Osteocyte (in vitro differentiated cells): ENCODE measurements at regions not wholly inside any gene's neighbourhood (a gene's known extent, or its start where the extent isn't known, plus 50 kb on each side); places are given as distances from the start of the nearest gene placed in this dataset.
A peak's percentile ranks its signal among the peaks of the same experiment; 100 is the strongest.

ENCODE experiments used
- DNase-seq: peaks from one replicate; pipeline ENCODE4 v3.0.0; 2021; ENCODE audit warnings: mixed read lengths; ENCODE audit not compliant: unreplicated experiment; ENCODE audit errors: extremely low spot score
- H3K27ac Mint-ChIP-seq: one replicate; pipeline ENCODE4 v1.8.0; 2021; ENCODE audit warnings: mild to moderate bottlenecking, mixed read lengths; ENCODE audit not compliant: unreplicated experiment
- H3K27me3 Mint-ChIP-seq: one replicate; pipeline ENCODE4 v1.8.0; 2021; ENCODE audit warnings: mixed read lengths; ENCODE audit not compliant: unreplicated experiment
- H3K36me3 Mint-ChIP-seq: one replicate; pipeline ENCODE4 v1.8.0; 2021; ENCODE audit warnings: mixed read lengths; ENCODE audit not compliant: unreplicated experiment
- H3K4me1 Mint-ChIP-seq: one replicate; pipeline ENCODE4 v1.8.0; 2021; ENCODE audit warnings: mixed read lengths; ENCODE audit not compliant: unreplicated experiment
- H3K4me3 Mint-ChIP-seq: one replicate; pipeline ENCODE4 v1.8.0; 2021; ENCODE audit warnings: mild to moderate bottlenecking, moderate library complexity, mixed read lengths; ENCODE audit not compliant: unreplicated experiment
- H3K9me3 Mint-ChIP-seq: one replicate; pipeline ENCODE4 v1.8.0; 2021; ENCODE audit warnings: mixed read lengths; ENCODE audit not compliant: unreplicated experiment
- TF ChIP-seq, protein P1 (sequence below): fragments of 200-600 bp; sonication (generic); IDR thresholded peaks from 2 replicates; pipeline ENCODE4 v1.5.0; 2021; ENCODE audit warnings: antibody characterized with exemption, mild to moderate bottlenecking, moderate library complexity

DNA sequence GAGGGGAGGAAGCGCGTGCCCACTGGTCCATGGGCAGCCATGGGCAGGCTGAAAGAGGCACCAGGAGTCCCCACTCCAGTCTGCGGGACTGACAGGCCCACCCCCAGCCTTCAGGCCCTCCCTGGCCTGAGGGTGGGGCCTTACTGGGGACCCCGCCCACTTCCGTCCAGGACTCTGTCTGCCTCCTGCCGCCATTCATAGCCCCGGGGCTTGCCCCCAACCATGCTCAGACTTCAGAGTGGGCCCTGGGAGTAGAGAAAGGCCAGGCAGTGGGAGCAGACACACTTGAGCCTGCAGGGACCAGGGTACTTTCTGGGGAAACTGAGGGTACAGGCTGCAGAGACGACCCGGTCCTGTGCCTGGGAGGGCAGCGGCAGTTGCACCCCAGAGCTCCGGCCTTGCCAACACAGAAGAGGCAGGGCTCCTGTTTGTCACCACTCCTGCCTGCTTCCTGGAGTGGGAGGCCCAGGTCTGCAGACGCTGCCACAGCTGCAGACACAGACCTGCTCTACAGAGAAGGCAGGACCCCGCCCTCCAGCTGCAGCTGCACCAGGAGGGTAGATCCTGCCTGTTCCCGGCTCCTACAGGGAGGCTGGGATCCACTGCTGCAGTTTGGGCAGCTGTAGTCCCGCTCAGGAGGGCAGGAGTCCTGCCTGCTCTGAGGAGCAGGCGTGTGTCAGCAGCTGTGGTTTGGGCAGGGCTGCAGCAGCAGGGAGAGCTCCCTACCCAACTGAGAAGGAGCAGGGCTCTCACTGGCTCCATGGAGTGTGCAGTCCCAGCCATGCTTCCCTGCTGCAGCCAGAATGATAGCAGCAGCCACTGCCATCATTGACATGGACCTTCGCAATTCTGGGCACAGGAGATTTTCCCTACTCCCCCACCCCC is 387.9 kb upstream of the ANO3 start:
- Mint-ChIP-seq H3K4me1 (no peaks in the 10 kb centered on the region), H3K27me3 (peaks cover 6% of the 10 kb centered on the region), H3K36me3 (no peaks in the 10 kb centered on the region), H3K27ac (no peak overlapping the region), H3K9me3 (no peaks in the 10 kb centered on the region), H3K4me3 (no peak overlapping the region)
- TF ChIP-seq, protein P1, sequence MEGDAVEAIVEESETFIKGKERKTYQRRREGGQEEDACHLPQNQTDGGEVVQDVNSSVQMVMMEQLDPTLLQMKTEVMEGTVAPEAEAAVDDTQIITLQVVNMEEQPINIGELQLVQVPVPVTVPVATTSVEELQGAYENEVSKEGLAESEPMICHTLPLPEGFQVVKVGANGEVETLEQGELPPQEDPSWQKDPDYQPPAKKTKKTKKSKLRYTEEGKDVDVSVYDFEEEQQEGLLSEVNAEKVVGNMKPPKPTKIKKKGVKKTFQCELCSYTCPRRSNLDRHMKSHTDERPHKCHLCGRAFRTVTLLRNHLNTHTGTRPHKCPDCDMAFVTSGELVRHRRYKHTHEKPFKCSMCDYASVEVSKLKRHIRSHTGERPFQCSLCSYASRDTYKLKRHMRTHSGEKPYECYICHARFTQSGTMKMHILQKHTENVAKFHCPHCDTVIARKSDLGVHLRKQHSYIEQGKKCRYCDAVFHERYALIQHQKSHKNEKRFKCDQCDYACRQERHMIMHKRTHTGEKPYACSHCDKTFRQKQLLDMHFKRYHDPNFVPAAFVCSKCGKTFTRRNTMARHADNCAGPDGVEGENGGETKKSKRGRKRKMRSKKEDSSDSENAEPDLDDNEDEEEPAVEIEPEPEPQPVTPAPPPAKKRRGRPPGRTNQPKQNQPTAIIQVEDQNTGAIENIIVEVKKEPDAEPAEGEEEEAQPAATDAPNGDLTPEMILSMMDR: no peak
- DNase-seq: no peak

DNA sequence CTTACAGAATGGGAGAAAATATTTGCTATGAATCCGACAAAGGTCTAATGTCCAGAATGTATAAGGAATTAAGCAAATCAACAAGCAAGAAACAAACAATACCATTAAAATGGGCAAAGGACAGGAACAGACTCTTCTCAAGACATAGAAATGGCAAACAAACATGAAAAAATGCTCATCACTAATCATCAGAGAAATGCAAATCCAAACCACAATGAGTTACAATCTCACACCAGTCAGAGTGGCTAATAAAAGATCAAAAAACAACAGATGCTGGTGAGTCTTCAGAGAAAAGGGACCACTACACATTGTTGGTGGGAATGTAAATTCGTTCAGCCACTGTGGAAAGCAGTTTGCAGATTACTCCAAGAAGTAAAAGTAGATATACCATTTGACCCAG is 382.0 kb upstream of the ANO3 start:
- H3K27me3 Mint-ChIP-seq: peaks cover 6% of the 10 kb centered on the region
- H3K4me3 Mint-ChIP-seq: no peak overlapping the region
- H3K4me1 Mint-ChIP-seq: no peaks in the 10 kb centered on the region
- TF ChIP-seq, protein P1: no peak
- H3K9me3 Mint-ChIP-seq: peaks cover 4% of the 10 kb centered on the region
- H3K36me3 Mint-ChIP-seq: no peaks in the 10 kb centered on the region
- H3K27ac Mint-ChIP-seq: no peak overlapping the region
- DNase-seq: no peak

DNA sequence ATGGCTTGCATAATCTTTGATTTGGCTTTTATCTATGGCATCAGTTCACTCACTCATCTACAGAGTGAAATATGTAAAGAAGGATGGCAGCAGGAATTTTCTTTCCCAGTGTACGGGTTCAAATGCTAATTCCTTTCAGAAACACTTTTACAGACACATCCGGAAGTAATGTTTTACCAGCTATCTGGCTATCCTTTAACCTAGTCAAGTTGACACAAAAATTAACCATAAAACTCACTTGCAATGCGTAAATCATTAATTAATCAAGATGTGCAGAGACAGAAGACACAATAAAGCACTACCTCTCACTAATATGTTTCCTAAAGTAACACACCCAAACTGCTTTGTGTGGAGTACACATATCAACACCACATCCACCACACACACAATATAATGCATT is 378.9 kb upstream of the ANO3 start:
- H3K9me3 Mint-ChIP-seq: peaks cover 4% of the 10 kb centered on the region
- H3K27ac Mint-ChIP-seq: no peak overlapping the region
- H3K4me3 Mint-ChIP-seq: no peak overlapping the region
- H3K4me1 Mint-ChIP-seq: no peaks in the 10 kb centered on the region
- peaks cover 7% of the 10 kb centered on the region for H3K27me3 Mint-ChIP-seq
- DNase-seq: no peak
- H3K36me3 Mint-ChIP-seq: no peaks in the 10 kb centered on the region
- TF ChIP-seq, protein P1: no peak

DNA sequence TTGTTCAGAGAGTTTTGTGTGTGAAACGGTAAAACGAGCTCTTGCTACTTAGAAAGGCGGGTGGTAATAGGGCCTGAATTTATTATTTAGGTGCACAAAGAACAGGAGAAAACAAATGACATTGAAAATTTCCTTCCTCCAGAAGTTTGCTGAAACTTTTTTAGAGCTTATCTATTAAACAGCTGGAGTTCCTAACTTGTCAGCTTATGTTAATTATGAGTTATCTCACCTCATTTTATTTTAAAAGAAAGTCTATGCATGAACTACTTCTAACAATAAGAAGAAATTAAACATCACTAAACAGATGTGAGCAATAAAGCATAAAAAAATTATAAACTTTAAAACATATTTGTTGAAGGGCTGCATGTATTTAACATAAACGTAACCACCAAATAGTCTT is 373.9 kb upstream of the ANO3 start:
- TF ChIP-seq, protein P1: no peak
- H3K36me3 Mint-ChIP-seq: no peaks in the 10 kb centered on the region
- peaks cover 5% of the 10 kb centered on the region for H3K27me3 Mint-ChIP-seq
- H3K9me3 Mint-ChIP-seq: no peaks in the 10 kb centered on the region
- H3K4me3 Mint-ChIP-seq: no peak overlapping the region
- no peaks in the 10 kb centered on the region for H3K4me1 Mint-ChIP-seq
- DNase-seq: no peak
- H3K27ac Mint-ChIP-seq: no peak overlapping the region

DNA sequence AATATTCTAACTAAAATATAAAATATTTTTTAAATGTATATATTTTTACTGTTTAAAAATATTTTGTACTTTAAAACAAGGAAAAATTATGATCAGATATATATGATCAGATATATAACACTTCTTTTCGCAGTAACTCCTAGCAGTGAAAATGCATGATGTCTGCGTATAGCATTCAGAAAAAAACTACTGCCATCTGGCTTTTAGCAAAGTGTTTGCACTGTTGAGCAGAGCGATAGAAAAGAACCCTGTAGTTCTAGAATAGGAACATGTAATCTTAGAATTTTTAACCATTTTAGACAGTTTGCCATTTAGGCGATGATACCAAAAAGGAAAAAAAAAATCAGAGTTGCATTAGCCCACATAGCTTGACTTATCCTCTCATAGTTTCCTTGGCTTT is 370.4 kb upstream of the ANO3 start:
- H3K27me3 Mint-ChIP-seq: peaks cover 5% of the 10 kb centered on the region
- H3K27ac Mint-ChIP-seq: no peak overlapping the region
- no peaks in the 10 kb centered on the region for H3K36me3 Mint-ChIP-seq
- TF ChIP-seq, protein P1: peak; percentile 37
- no peak overlapping the region for H3K4me3 Mint-ChIP-seq
- no peaks in the 10 kb centered on the region for H3K4me1 Mint-ChIP-seq
- no peaks in the 10 kb centered on the region for H3K9me3 Mint-ChIP-seq
- DNase-seq: no peak
